ENCODE measurements at regions not wholly inside any gene's neighbourhood (a gene's known extent, or its start where the extent isn't known, plus 50 kb on each side); places are given as distances from the start of the nearest gene placed in this dataset.
"Not testable (repeated sequence)": the region's sequence is repeated elsewhere in the genome, so short reads cannot be mapped to it uniquely, and the experiment has no call there.

DNA sequence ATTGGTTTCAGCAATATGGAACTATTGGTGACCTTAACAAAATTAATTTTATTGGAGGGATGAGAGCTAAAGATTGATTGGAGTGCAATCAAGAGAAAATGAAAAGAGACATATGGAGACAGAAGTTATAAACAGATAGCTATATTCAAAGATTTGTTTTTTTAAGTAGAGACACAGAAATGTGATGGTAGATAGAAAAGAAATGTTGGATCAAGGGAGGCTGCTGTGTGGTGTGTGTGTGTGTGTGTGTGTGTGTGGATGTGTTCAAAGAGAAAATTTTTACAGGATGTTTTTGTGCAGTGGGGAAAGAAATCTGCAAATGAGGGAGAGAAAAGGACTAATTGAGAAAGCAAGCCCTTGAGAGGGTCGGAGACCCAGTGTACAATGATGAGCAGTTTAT is 249.5 kb upstream of the SPHKAP start:
- TF ChIP-seq EZH2 (IDR thresholded peaks at IDR 0.05; ENCODE audit: borderline replicate concordance) = no peak
- TF ChIP-seq CTCF (IDR thresholded peaks at IDR 0.05; ENCODE audit: poor library complexity) = no peak
- Histone ChIP-seq H3K4me2 (no peak overlapping the region), H3K36me3 (replicated peaks; ENCODE audit: insufficient read depth, low read depth) (no peaks in the 10 kb centered on the region), H4K20me1 (ENCODE audit: insufficient read depth, poor library complexity, severe bottlenecking) (no peaks in the 10 kb centered on the region), H3K4me1 (ENCODE audit: insufficient read depth) (no peaks in the 10 kb centered on the region), H3K9me2 (replicated peaks; ENCODE audit: insufficient read depth) (no peaks in the 10 kb centered on the region), H3K27me3 (no peaks in the 10 kb centered on the region), H2AFZ (no peak overlapping the region), H3K79me2 (no peaks in the 10 kb centered on the region), H3K27ac (no peak overlapping the region), H3K9me3 (ENCODE audit: low read depth) (peaks cover 10% of the 10 kb centered on the region), H3K4me3 (no peak overlapping the region)
- WGBS (ENCODE audit: low lambda C conversion rate, missing lambda C conversion rate) = 67% methylated on average over 1 of the region's 1 CpG
- DNase-seq (ENCODE audit: low spot score) = no peak

DNA sequence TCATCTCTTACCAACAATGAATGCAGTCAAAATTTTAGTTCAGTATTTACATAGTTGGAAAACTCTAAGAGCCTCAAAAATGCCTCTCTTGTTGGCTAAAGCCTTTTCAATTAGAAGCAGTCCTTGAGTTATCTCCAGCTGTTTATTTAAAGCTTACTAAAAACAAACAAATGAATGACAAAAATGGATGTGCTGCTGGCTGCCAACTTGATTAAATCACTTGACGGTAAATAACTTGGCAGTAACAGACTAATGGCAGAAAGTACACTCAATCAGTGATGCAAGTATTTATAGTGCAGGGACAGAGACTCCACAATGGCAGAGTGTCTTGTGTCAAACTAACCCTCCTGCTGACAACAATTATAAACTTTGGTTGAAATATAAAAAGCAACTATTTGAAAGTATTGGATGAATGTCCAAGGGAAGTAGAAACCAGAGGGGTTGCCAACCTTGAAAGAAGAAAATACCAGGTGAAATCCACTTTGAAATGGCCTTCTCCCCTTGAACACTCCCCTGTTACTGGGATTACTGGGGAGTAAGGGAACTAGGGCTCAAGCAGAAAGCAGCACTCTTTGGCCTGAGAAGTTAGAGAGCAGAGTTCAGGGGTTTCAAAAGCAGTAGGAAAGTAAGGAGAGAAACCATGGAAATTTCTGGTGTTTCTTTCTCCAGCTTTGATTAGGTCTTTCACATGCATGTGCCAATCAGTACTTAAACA is 245.2 kb upstream of the SPHKAP start:
- TF ChIP-seq EZH2phosphoT487 (IDR thresholded peaks at IDR 0.05; ENCODE audit: low read depth, severe bottlenecking, unreplicated experiment) (no peak), CTCF (IDR thresholded peaks at IDR 0.05; ENCODE audit: poor library complexity) (no peak), EZH2 (IDR thresholded peaks at IDR 0.05; ENCODE audit: borderline replicate concordance) (no peak)
- Histone ChIP-seq H3K4me1 (ENCODE audit: insufficient read depth) (no peaks in the 10 kb centered on the region), H3K9me2 (replicated peaks; ENCODE audit: insufficient read depth) (no peaks in the 10 kb centered on the region), H2AFZ (no peak overlapping the region), H3K27ac (no peak overlapping the region), H4K20me1 (ENCODE audit: insufficient read depth, poor library complexity, severe bottlenecking) (no peaks in the 10 kb centered on the region), H3K36me3 (replicated peaks; ENCODE audit: insufficient read depth, low read depth) (no peaks in the 10 kb centered on the region), H3K79me2 (no peaks in the 10 kb centered on the region), H3K9me3 (ENCODE audit: low read depth) (peaks cover 10% of the 10 kb centered on the region), H3K27me3 (no peaks in the 10 kb centered on the region), H3K4me2 (no peak overlapping the region), H3K4me3 (no peak overlapping the region)
- WGBS (ENCODE audit: low lambda C conversion rate, missing lambda C conversion rate) = 56% methylated on average over 1 of the region's 1 CpG
- no peak for DNase-seq (ENCODE audit: low spot score)

DNA sequence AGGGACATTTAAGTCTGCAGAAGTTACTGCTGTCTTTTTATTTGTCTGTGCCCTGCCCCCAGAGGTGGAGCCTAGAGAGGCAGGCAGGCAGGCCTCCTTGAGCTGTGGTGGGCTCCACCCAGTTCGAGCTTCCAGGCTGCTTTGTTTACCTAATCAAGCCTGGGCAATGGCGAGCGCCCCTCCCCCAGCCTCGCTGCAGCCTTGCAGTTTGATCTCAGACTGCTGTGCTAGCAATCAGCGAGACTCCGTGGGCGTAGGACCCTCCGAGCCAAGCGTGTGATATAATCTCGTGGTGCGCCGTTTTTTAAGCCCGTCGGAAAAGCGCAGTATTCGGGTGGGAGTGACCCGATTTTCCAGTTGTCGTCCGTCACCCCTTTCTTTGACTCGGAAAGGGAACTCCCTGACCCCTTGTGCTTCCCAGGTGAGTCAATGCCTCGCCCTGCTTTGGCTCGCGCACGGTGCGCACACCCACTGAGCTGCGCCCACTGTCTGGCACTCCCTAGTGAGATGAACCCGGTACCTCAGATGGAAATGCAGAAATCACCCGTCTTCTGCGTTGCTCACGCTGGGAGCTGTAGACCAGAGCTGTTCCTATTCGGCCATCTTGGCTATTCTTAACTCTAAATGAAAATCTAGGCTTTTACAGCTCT is 244.0 kb upstream of the SPHKAP start:
- H3K9me2 ChIP-seq (replicated peaks; ENCODE audit: insufficient read depth); H2AFZ ChIP-seq; DNase-seq (ENCODE audit: low spot score); H3K4me1 ChIP-seq (ENCODE audit: insufficient read depth); H3K9me3 ChIP-seq (ENCODE audit: low read depth); H3K36me3 ChIP-seq (replicated peaks; ENCODE audit: insufficient read depth, low read depth); H3K4me2 ChIP-seq; H4K20me1 ChIP-seq (ENCODE audit: insufficient read depth, poor library complexity, severe bottlenecking); H3K4me3 ChIP-seq; H3K79me2 ChIP-seq; H3K27me3 ChIP-seq; H3K27ac ChIP-seq: not testable (repeated sequence)
- WGBS (ENCODE audit: low lambda C conversion rate, missing lambda C conversion rate) = 87% methylated on average over 22 of the region's 31 CpGs

DNA sequence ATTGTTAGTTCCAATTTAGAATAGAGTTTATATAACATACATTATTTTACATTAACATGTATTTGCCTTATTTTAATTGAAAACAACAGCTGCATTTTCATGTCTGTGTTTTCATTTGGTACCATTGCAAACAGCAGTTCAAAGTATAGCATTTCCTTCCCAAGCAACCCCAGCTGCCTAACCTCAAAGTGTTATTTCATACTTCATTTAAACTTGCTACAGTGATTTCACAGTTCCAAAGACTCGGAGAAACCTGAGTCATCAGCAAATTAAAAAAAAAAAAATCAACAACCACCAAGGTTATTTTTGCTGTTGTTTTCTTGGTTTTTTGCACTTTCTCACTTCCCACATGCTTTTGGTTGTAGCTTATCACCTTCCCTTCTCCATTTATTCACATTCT is 236.5 kb upstream of the SPHKAP start:
- no peak overlapping the region for H3K4me3 ChIP-seq
- H3K4me1 ChIP-seq (ENCODE audit: insufficient read depth) = no peaks in the 10 kb centered on the region
- WGBS (ENCODE audit: low lambda C conversion rate, missing lambda C conversion rate) = 65% methylated on average over 1 of the region's 1 CpG
- H3K9me2 ChIP-seq (replicated peaks; ENCODE audit: insufficient read depth) = no peaks in the 10 kb centered on the region
- H4K20me1 ChIP-seq (ENCODE audit: insufficient read depth, poor library complexity, severe bottlenecking) = no peaks in the 10 kb centered on the region
- H2AFZ ChIP-seq = no peak overlapping the region
- H3K27me3 ChIP-seq = no peaks in the 10 kb centered on the region
- no peak overlapping the region for H3K4me2 ChIP-seq
- no peak overlapping the region for H3K27ac ChIP-seq
- DNase-seq (ENCODE audit: low spot score) = no peak
- H3K36me3 ChIP-seq (replicated peaks; ENCODE audit: insufficient read depth, low read depth) = no peaks in the 10 kb centered on the region
- no peaks in the 10 kb centered on the region for H3K79me2 ChIP-seq
- TF ChIP-seq EZH2phosphoT487 (IDR thresholded peaks at IDR 0.05; ENCODE audit: low read depth, severe bottlenecking, unreplicated experiment) (no peak), EZH2 (IDR thresholded peaks at IDR 0.05; ENCODE audit: borderline replicate concordance) (no peak), CTCF (IDR thresholded peaks at IDR 0.05; ENCODE audit: poor library complexity) (no peak)
- no peaks in the 10 kb centered on the region for H3K9me3 ChIP-seq (ENCODE audit: low read depth)
